Caco-2 (cell line): ENCODE measurements at regions not wholly inside any gene's neighbourhood (a gene's known extent, or its start where the extent isn't known, plus 50 kb on each side); places are given as distances from the start of the nearest gene placed in this dataset.

Experiments used
- BruUV-seq: library from RNA; stranded (reverse); fragments of 400-500 nt; replicated peaks from 2 replicates; lab custom pipeline; 2021; lab: Mats Ljungman, UMichigan
- CTCF ChIA-PET: fragments of 300-600 bp; sonication (Branson Sonifier 250); formaldehyde crosslinking; loops from one replicate; lab custom pipeline; 2022; ENCODE audit warnings: antibody characterized with exemption; lab: Charles Lee
- POLR2A ChIA-PET: fragments of 300-600 bp; sonication (Branson Sonifier 250); formaldehyde crosslinking; loops from one replicate; lab custom pipeline; 2022; ENCODE audit warnings: antibody characterized with exemption; lab: Charles Lee
- DNase-seq, 2 experiments: peaks; one replicate each; pipeline versions ENCODE4 v3.0.0 to v3.0.0-alpha.2; 2020 to 2022
- H3K27me3 ChIP-seq: replicated peaks from 2 replicates; pipeline ENCODE4 v1.6.0; 2011; ENCODE audit warnings: low read length; ENCODE audit not compliant: control insufficient read depth, insufficient read depth
- H3K36me3 ChIP-seq: 2 replicates; pipeline ENCODE4 v1.5.1; 2011; ENCODE audit warnings: low read length; ENCODE audit not compliant: control insufficient read depth, insufficient read depth
- H3K4me1 ChIP-seq: fragments of 250-450 bp; sonication (Bioruptor Pico); 2 replicates; pipeline ENCODE4 v1.5.1; 2020; ENCODE audit warnings: mild to moderate bottlenecking
- H3K4me3 ChIP-seq: 2 replicates; pipeline ENCODE4 v1.5.1; 2011; ENCODE audit warnings: low read depth, mild to moderate bottlenecking, control low read depth, low read length
- H3K9me3 ChIP-seq: fragments of 250-450 bp; sonication (Bioruptor Pico); 2 replicates; pipeline ENCODE4 v1.5.1; 2020; ENCODE audit warnings: mild to moderate bottlenecking, moderate library complexity
- H3K27ac Mint-ChIP-seq: one replicate; pipeline ENCODE4 v1.8.0; 2022; ENCODE audit warnings: mixed read lengths; ENCODE audit not compliant: unreplicated experiment
- H3K27me3 Mint-ChIP-seq: one replicate; pipeline ENCODE4 v1.8.0; 2022; ENCODE audit warnings: mixed read lengths; ENCODE audit not compliant: insufficient read depth, unreplicated experiment
- H3K36me3 Mint-ChIP-seq: one replicate; pipeline ENCODE4 v1.8.0; 2022; ENCODE audit warnings: mild to moderate bottlenecking, mixed read lengths; ENCODE audit not compliant: insufficient read depth, unreplicated experiment
- H3K4me1 Mint-ChIP-seq: one replicate; pipeline ENCODE4 v1.8.0; 2022; ENCODE audit warnings: low read depth, mixed read lengths; ENCODE audit not compliant: unreplicated experiment
- H3K4me3 Mint-ChIP-seq: one replicate; pipeline ENCODE4 v1.8.0; 2022; ENCODE audit warnings: mild to moderate bottlenecking, moderate library complexity, mixed read lengths; ENCODE audit not compliant: unreplicated experiment
- H3K9me3 Mint-ChIP-seq: one replicate; pipeline ENCODE4 v1.8.0; 2022; ENCODE audit warnings: mixed read lengths; ENCODE audit not compliant: unreplicated experiment
- CTCF ChIP-seq, 2 experiments: fragments of 200-600 bp in 1 of 2; IDR thresholded peaks; 1 replicate in 1 of 2; 2 replicates in 1 of 2; pipeline versions ENCODE4 v1.5.1 to v1.8.0; 2011 to 2022; ENCODE audit warnings: antibody characterized with exemption in 1 of 2, control low read depth in 1 of 2, inconsistent platforms in 1 of 2, low read depth in 1 of 2, low read length in 1 of 2, mild to moderate bottlenecking in 1 of 2, moderate library complexity in 1 of 2; ENCODE audit not compliant: insufficient read depth in 1 of 2, severe bottlenecking in 1 of 2, unreplicated experiment in 1 of 2
- intact Hi-C: fragments of 100-400 bp; cut with micrococcal nuclease; formaldehyde crosslinking; loops from one replicate; pipeline ENCODE4 v1.10.0; 2022; ENCODE audit not compliant: unreplicated experiment

- no peak for DNase-seq
- no peak overlapping the region for H3K4me3 Mint-ChIP-seq
- H3K27me3 ChIP-seq = no peaks in the 10 kb centered on the region; the same call in 1 of the 2 replicates
- H3K36me3 ChIP-seq = no peaks in the 10 kb centered on the region
- TF ChIP-seq CTCF (IDR thresholded peaks at IDR 0.05; ENCODE audit: insufficient read depth in 1 of 2, low read depth in 1 of 2, low read length in 1 of 2, severe bottlenecking in 1 of 2, unreplicated experiment in 1 of 2) = no peak
- H3K27ac Mint-ChIP-seq = no peak overlapping the region
- no peaks in the 10 kb centered on the region for H3K4me1 ChIP-seq
- H3K9me3 ChIP-seq = no peaks in the 10 kb centered on the region
- no TSS peak for BruUV-seq
- no peak overlapping the region for H3K4me3 ChIP-seq
- POLR2A ChIA-PET = no interaction called here
- H3K4me1 Mint-ChIP-seq = no peaks in the 10 kb centered on the region
- CTCF ChIA-PET = no interaction called here
- H3K9me3 Mint-ChIP-seq = peaks cover 2% of the 10 kb centered on the region
- H3K27me3 Mint-ChIP-seq = peaks cover 13% of the 10 kb centered on the region
- no peaks in the 10 kb centered on the region for H3K36me3 Mint-ChIP-seq
- intact Hi-C loops = no loop called here
Measured at GRCh38 chr3:11954312-11954934, 49.8 kb upstream of the SYN2 start.
